Effector memory CD8-positive, alpha-beta T cell (primary cell): ENCODE measurements at regions not wholly inside any gene's neighbourhood (a gene's known extent, or its start where the extent isn't known, plus 50 kb on each side); places are given as distances from the start of the nearest gene placed in this dataset.
"Not testable (repeated sequence)": the region's sequence is repeated elsewhere in the genome, so short reads cannot be mapped to it uniquely, and the experiment has no call there.

Experiments
- ATAC-seq: fragments of 150-1000 bp; cut with Tn5 transposase; replicated peaks from 2 replicates; pipeline ENCODE4 v1.10.0; 2021; ENCODE audit warnings: mild to moderate bottlenecking, moderate library complexity
- DNase-seq, 3 experiments: peaks; one replicate each; pipeline ENCODE4 v3.0.0; 2021
- H3K27ac Mint-ChIP-seq, 2 donors: one replicate each; pipeline ENCODE4 v1.8.0; 2022; ENCODE audit warnings: mild to moderate bottlenecking in 2 of 2, mixed read lengths in 2 of 2, moderate library complexity in 2 of 2
- H3K27me3 Mint-ChIP-seq, 2 donors: one replicate each; pipeline ENCODE4 v1.8.0; 2022; ENCODE audit warnings: mixed read lengths in 2 of 2
- H3K36me3 Mint-ChIP-seq: one replicate; pipeline ENCODE4 v1.8.0; 2022; ENCODE audit warnings: mild to moderate bottlenecking, moderate library complexity, mixed read lengths; ENCODE audit not compliant: insufficient read depth
- H3K4me1 Mint-ChIP-seq, 2 donors: one replicate each; pipeline ENCODE4 v1.8.0; 2022; ENCODE audit warnings: low read depth in 2 of 2, mixed read lengths in 2 of 2
- H3K4me3 Mint-ChIP-seq, 2 donors: one replicate each; pipeline ENCODE4 v1.8.0; 2022; ENCODE audit warnings: mild to moderate bottlenecking in 2 of 2, mixed read lengths in 2 of 2, moderate library complexity in 2 of 2
- H3K9me3 Mint-ChIP-seq, 2 donors: one replicate each; pipeline ENCODE4 v1.8.0; 2022; ENCODE audit warnings: mixed read lengths in 2 of 2

DNA sequence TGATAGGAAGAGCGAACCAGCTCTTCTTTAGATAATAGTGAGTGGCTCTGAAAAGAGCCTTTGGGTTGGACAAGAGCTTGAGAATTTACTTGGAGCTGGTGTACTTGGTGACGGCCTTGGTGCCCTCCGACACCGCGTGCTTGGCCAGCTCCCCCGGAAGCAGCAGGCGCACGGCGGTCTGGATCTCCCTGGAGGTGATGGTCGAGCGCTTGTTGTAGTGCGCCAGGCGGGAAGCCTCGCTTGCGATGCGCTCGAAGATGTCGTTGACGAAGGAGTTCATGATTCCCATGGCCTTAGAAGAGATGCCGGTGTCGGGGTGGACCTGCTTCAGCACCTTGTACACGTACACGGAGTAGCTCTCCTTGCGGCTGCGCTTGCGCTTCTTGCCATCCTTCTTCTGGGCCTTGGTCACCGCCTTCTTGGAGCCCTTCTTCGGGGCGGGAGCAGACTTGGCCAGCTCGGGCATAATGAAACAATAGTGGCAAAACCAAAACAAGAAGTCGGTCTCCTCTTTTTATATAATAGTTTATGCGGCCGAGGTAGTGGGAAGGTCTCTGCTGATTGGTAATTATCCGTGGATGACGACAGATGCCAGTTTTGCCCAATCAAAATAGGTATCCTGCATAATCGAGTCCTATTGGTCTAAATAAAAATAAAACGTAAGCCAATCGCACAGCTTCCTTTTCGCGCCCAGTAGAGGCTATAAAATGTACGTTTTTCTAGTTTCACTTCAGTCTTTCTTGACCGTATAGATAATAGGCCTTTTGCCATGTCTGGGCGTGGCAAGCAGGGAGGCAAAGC lies 104.6 kb downstream of the OR2B2 start:
- not testable (repeated sequence) for H3K27me3 Mint-ChIP-seq, H3K9me3 Mint-ChIP-seq
- peaks cover 42% of the 10 kb centered on the region for H3K36me3 Mint-ChIP-seq
- H3K4me3 Mint-ChIP-seq: peak overlapping the region; percentile 95 to 97
- ATAC-seq (peak; percentile 76), DNase-seq (peak; percentile 69 to 74 (median 71))
- peak overlapping the region; percentile 98 for H3K27ac Mint-ChIP-seq
- H3K4me1 Mint-ChIP-seq: peaks cover 32 to 38% of the 10 kb centered on the region in 2 donors

- Mint-ChIP-seq H3K27ac (peak overlapping the region; percentile 98), H3K36me3 (peaks cover 42% of the 10 kb centered on the region)
- no peak for ATAC-seq
These were observed 105.2 kb downstream of the OR2B2 start for GRCh38 chr6:27806981-27807440.

DNA sequence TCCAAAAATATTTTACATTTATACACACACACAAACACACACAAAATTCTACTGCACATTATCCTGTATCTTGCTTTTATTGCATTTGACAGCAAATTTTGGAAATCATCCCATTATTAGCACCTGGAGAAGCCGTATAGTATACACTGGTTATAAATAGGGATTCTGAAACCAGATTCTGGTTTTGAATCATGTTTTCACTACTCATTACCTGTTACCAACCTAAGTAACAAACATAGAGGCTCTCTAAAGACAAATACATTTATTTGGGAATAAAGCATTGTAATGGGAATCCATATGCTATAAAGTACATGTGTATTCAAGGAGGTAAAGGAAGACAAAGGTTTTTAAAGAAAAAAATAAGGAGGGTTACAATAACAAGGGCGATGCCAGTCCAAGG lies 106.8 kb downstream of the OR2B2 start:
- no peak overlapping the region for H3K4me3 Mint-ChIP-seq
- peaks cover 35% of the 10 kb centered on the region for H3K36me3 Mint-ChIP-seq
- H3K9me3 Mint-ChIP-seq: no peaks in the 10 kb centered on the region
- peaks cover 24 to 25% of the 10 kb centered on the region in 2 donors for H3K4me1 Mint-ChIP-seq
- H3K27ac Mint-ChIP-seq: no peak overlapping the region
- no peaks in the 10 kb centered on the region for H3K27me3 Mint-ChIP-seq
- DNase-seq (no peak), ATAC-seq (no peak)

More at GRCh38 chr6:27806981-27807440, 105.2 kb downstream of the OR2B2 start:
- Mint-ChIP-seq H3K27me3 (no peaks in the 10 kb centered on the region), H3K4me3 (peak overlapping the region; percentile 95 to 97), H3K4me1 (peaks cover 32 to 38% of the 10 kb centered on the region in 2 donors), H3K9me3 (no peaks in the 10 kb centered on the region)
- DNase-seq: peak in 1 of 3 experiments; percentile 32

DNA sequence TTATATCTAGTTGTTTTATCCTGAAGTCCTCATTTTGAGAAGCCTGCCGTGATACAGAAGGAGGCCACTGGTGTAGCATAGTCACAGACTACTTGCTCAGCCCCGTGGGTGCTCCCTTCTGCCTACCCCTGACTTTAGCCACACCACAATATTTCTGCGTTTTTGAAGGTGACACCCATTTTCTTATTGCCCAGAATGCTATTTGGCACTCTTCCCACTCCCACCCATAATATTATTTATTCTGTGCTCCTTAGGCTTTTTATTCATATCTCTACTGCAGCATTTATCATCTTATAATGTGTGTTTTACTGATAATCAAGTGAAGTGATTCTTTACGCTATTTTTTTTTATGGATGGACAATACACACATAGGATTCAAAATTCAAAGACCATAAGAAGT lies 107.3 kb downstream of the OR2B2 start:
- H3K27ac Mint-ChIP-seq: no peak overlapping the region
- no peaks in the 10 kb centered on the region for H3K9me3 Mint-ChIP-seq
- peaks cover 30% of the 10 kb centered on the region for H3K36me3 Mint-ChIP-seq
- ATAC-seq (no peak), DNase-seq (no peak)
- no peaks in the 10 kb centered on the region for H3K27me3 Mint-ChIP-seq
- peaks cover 20 to 23% of the 10 kb centered on the region in 2 donors for H3K4me1 Mint-ChIP-seq
- H3K4me3 Mint-ChIP-seq: no peak overlapping the region

- H3K36me3 Mint-ChIP-seq: peaks cover 2% of the 10 kb centered on the region
- no peaks in the 10 kb centered on the region for H3K4me1 Mint-ChIP-seq
- ATAC-seq (no peak), DNase-seq (no peak)
- H3K27me3 Mint-ChIP-seq: no peaks in the 10 kb centered on the region
- no peak overlapping the region for H3K4me3 Mint-ChIP-seq
- no peak overlapping the region for H3K27ac Mint-ChIP-seq
- H3K9me3 Mint-ChIP-seq: no peaks in the 10 kb centered on the region
These were observed 111.3 kb downstream of the OR2B2 start for GRCh38 chr6:27800731-27801373.

- Mint-ChIP-seq H3K4me3 (no peak overlapping the region), H3K9me3 (no peaks in the 10 kb centered on the region), H3K27ac (no peak overlapping the region), H3K36me3 (peaks cover 10% of the 10 kb centered on the region), H3K4me1 (peaks cover under 1 to 7% of the 10 kb centered on the region in 2 donors), H3K27me3 (no peaks in the 10 kb centered on the region)
- ATAC-seq (no peak), DNase-seq (no peak)
These were observed 114.2 kb downstream of the OR2B2 start for GRCh38 chr6:27797960-27798359.

- not testable (repeated sequence) for H3K4me3 Mint-ChIP-seq, H3K27me3 Mint-ChIP-seq
These were observed 115.3 kb downstream of the OR2B2 start for GRCh38 chr6:27796736-27797481.

DNA sequence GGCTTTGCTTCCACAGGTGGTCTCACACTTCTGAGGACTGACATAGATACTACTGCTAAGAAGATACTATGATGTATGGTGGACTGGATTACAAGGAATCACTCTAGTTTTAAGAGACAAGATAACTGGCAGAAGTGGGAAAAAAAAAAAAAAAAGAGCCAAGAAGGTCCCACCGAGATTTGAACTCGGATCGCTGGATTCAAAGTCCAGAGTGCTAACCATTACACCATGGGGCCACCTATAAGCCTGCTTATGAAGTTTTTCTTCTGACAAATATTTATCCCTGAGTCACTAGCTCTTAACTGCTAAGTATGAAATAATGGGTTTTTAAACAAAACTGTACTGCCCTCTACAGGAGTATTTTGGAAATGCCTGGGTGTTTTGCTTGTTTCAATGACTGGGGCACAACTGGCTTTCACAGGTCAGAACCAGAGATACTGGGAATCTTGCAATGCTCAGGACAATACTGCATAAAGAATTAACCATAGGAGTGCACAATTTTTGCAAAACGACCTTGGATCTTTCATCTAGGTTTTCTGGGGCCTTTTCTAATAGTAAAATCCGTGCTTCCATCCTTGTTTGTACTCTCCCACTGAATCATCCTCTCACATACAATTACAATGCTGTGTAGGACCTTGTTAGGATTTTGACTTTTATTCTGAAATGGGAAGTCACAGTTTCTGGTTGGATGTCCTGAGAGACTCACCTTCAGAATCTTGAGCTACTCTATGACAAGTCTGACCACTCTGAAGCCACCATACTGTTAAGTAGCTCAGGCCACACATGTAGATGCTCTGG lies 116.3 kb downstream of the OR2B2 start:
- no peaks in the 10 kb centered on the region for H3K9me3 Mint-ChIP-seq
- ATAC-seq (peak; percentile 68), DNase-seq (peak; percentile 80)
- H3K4me3 Mint-ChIP-seq: peak overlapping the region; percentile 46 to 49
- peaks cover 17% of the 10 kb centered on the region for H3K36me3 Mint-ChIP-seq
- H3K27ac Mint-ChIP-seq: peak overlapping the region; percentile 92 to 96
- H3K4me1 Mint-ChIP-seq: peaks cover 18 to 21% of the 10 kb centered on the region in 2 donors
- peaks cover 6 to 10% of the 10 kb centered on the region in 2 donors for H3K27me3 Mint-ChIP-seq

More at GRCh38 chr6:27796736-27797481, 115.3 kb downstream of the OR2B2 start:
- peaks cover 13% of the 10 kb centered on the region for H3K36me3 Mint-ChIP-seq
- not testable (repeated sequence) for ATAC-seq, H3K27ac Mint-ChIP-seq, H3K9me3 Mint-ChIP-seq, DNase-seq
- peaks cover 10 to 13% of the 10 kb centered on the region in 2 donors for H3K4me1 Mint-ChIP-seq

DNA sequence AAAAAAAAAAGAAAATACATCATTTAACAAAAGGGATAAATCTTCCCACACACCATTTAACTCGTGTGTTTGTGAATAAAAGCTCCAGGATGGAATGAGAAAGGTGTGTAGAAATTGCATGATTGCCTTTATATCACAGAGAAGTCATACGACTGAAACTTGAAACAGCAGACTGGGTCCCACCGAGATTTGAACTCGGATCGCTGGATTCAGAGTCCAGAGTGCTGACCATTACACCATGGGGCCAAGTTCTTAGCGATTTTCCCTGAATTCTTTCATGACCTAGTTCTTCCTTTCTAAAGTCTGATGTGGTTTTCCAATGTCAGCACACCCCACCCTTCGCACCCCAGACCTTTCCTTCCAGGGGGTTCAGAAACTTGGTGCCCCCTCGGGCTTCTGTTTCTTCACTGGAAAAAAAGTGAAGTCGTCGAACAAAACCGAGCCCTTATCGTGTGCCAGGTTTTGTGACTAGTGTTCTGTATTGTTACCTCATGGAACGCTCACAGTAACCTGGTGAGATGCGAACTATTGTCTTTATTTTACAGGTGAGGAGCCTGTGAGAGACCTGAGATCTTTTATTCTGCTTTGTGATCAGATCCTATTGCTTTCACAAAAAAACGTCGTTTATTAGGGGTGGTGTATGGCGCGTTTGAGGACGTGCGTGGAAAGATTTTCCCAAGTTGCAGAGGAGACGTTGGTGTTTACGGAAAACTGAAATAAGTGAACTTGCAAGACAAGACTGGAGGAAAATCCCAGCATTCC lies 120.8 kb downstream of the OR2B2 start:
- H3K4me1 Mint-ChIP-seq: peaks cover 18 to 21% of the 10 kb centered on the region in 2 donors
- H3K4me3 Mint-ChIP-seq: peak overlapping the region; percentile 72 to 84
- H3K36me3 Mint-ChIP-seq: peaks cover 17% of the 10 kb centered on the region
- ATAC-seq (no peak), DNase-seq (no peak)
- H3K27ac Mint-ChIP-seq: peak overlapping the region; percentile 23 to 86
- peaks cover 6 to 16% of the 10 kb centered on the region in 2 donors for H3K27me3 Mint-ChIP-seq
- no peaks in the 10 kb centered on the region for H3K9me3 Mint-ChIP-seq

DNA sequence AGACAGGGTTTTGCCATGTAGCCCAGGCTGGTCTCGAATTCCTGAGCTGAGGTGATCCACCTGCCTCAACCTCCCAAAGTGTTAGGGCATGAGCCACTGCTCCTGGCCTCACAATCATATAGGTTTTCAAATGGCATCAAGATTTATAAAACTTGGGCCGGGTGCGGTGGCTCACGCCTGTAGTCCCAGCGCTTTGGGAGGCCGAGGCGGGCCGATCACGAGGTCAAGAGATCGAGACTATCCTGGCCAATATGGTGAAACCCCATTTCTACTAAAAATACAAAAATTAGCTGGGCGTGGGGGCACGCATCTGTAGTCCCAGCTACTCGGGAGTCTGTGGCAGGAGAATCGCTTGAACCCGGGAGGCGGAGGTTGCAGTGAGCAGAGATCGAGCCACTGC lies 123.8 kb downstream of the OR2B2 start:
- not testable (repeated sequence) for H3K4me3 Mint-ChIP-seq, H3K36me3 Mint-ChIP-seq, H3K27ac Mint-ChIP-seq, H3K9me3 Mint-ChIP-seq, ATAC-seq, DNase-seq
- peaks cover 18 to 37% of the 10 kb centered on the region in 2 donors for H3K27me3 Mint-ChIP-seq
- peaks cover 15 to 18% of the 10 kb centered on the region in 2 donors for H3K4me1 Mint-ChIP-seq

- DNase-seq (no peak), ATAC-seq (no peak)
- peaks cover 12 to 35% of the 10 kb centered on the region in 2 donors for H3K27me3 Mint-ChIP-seq
- H3K27ac Mint-ChIP-seq: no peak overlapping the region
- no peaks in the 10 kb centered on the region for H3K4me1 Mint-ChIP-seq
- H3K36me3 Mint-ChIP-seq: no peaks in the 10 kb centered on the region
- no peak overlapping the region for H3K4me3 Mint-ChIP-seq
- H3K9me3 Mint-ChIP-seq: no peaks in the 10 kb centered on the region
These were observed 126.1 kb downstream of the OR2B2 start for GRCh38 chr6:27786048-27786447.

DNA sequence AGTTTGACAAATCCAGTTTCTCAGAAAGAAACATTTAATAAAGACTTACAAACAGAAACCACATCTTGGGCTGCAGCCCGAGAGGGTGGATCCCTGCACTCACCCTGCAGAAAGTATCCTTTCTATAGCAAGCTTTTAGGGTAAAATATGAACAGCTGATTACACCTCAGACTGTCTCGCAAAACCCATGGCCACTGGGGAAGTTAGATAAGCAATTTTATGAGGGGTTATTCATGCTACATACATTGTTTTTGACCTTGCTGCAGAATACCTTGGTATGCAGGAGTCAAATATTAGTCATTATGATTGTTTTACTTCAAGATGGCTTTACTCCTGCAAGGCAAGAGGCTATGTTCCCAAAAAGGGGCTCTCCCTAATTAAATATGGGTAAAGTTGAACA lies 126.9 kb downstream of the OR2B2 start:
- Mint-ChIP-seq H3K4me1 (no peaks in the 10 kb centered on the region), H3K36me3 (no peaks in the 10 kb centered on the region), H3K9me3 (no peaks in the 10 kb centered on the region), H3K27me3 (peaks cover 12 to 35% of the 10 kb centered on the region in 2 donors), H3K27ac (no peak overlapping the region), H3K4me3 (no peak overlapping the region)
- no peak for DNase-seq
- no peak for ATAC-seq
